ENCODE measurements at regions not wholly inside any gene's neighbourhood (a gene's known extent, or its start where the extent isn't known, plus 50 kb on each side); places are given as distances from the start of the nearest gene placed in this dataset.

GRCh38 chr4:136001791-136002190, 1530.5 kb downstream of the PCDH18 start:
- H3K4me3 ChIP-seq (ENCODE audit: low read depth, low read length): no peak overlapping the region
- DNase-seq (ENCODE audit: low read depth): no peak
- no peak for TF ChIP-seq CTCF (IDR thresholded peaks at IDR 0.05; ENCODE audit: insufficient read depth, low read length)

- H3K4me3 ChIP-seq (ENCODE audit: low read depth, low read length): no peak overlapping the region
- DNase-seq (ENCODE audit: low read depth): no peak
- TF ChIP-seq CTCF (IDR thresholded peaks at IDR 0.05; ENCODE audit: insufficient read depth, low read length): no peak
Observed at GRCh38 chr4:136000246-136000645, 1532.0 kb downstream of the PCDH18 start.

GRCh38 chr4:135994360-135994759, 1537.9 kb downstream of the PCDH18 start:
- no peak overlapping the region for H3K4me3 ChIP-seq (ENCODE audit: low read depth, low read length)
- TF ChIP-seq CTCF (IDR thresholded peaks at IDR 0.05; ENCODE audit: insufficient read depth, low read length): no peak
- DNase-seq (ENCODE audit: low read depth): no peak

- no peak overlapping the region for H3K4me3 ChIP-seq (ENCODE audit: low read depth, low read length)
- no peak for DNase-seq (ENCODE audit: low read depth)
- TF ChIP-seq CTCF (IDR thresholded peaks at IDR 0.05; ENCODE audit: insufficient read depth, low read length): no peak
Observed at GRCh38 chr4:135976860-135977259, 1555.4 kb downstream of the PCDH18 start.

- no peak for TF ChIP-seq CTCF (IDR thresholded peaks at IDR 0.05; ENCODE audit: insufficient read depth, low read length)
- no peak overlapping the region for H3K4me3 ChIP-seq (ENCODE audit: low read depth, low read length)
- no peak for DNase-seq (ENCODE audit: low read depth)
Observed at GRCh38 chr4:135966936-135967335, 1565.4 kb downstream of the PCDH18 start.

- no peak for TF ChIP-seq CTCF (IDR thresholded peaks at IDR 0.05; ENCODE audit: insufficient read depth, low read length)
- H3K4me3 ChIP-seq (ENCODE audit: low read depth, low read length): no peak overlapping the region
- no peak for DNase-seq (ENCODE audit: low read depth)
Observed at GRCh38 chr4:135963009-135963408, 1569.3 kb downstream of the PCDH18 start.

GRCh38 chr4:135949931-135950330, 1582.4 kb downstream of the PCDH18 start:
- TF ChIP-seq CTCF (IDR thresholded peaks at IDR 0.05; ENCODE audit: insufficient read depth, low read length): no peak
- DNase-seq (ENCODE audit: low read depth): no peak
- H3K4me3 ChIP-seq (ENCODE audit: low read depth, low read length): no peak overlapping the region

Measured in fibroblast of the aortic adventitia (primary cell).